ENCODE measurements at regions not wholly inside any gene's neighbourhood (a gene's known extent, or its start where the extent isn't known, plus 50 kb on each side); places are given as distances from the start of the nearest gene placed in this dataset.

- Histone ChIP-seq H3K36me3 (no peaks in the 10 kb centered on the region), H3K4me3 (no peak overlapping the region), H3K27me3 (replicated peaks; ENCODE audit: insufficient read depth) (no peaks in the 10 kb centered on the region), H3K27ac (no peak overlapping the region), H3K9me3 (peaks cover 5% of the 10 kb centered on the region), H3K4me1 (ENCODE audit: control insufficient read depth in 1 of 2, low read depth in 2 of 2) (peaks cover 0 to 7% of the 10 kb centered on the region in 2 donors)
- no peak for DNase-seq (ENCODE audit: low spot score)
- TF ChIP-seq, protein P1, sequence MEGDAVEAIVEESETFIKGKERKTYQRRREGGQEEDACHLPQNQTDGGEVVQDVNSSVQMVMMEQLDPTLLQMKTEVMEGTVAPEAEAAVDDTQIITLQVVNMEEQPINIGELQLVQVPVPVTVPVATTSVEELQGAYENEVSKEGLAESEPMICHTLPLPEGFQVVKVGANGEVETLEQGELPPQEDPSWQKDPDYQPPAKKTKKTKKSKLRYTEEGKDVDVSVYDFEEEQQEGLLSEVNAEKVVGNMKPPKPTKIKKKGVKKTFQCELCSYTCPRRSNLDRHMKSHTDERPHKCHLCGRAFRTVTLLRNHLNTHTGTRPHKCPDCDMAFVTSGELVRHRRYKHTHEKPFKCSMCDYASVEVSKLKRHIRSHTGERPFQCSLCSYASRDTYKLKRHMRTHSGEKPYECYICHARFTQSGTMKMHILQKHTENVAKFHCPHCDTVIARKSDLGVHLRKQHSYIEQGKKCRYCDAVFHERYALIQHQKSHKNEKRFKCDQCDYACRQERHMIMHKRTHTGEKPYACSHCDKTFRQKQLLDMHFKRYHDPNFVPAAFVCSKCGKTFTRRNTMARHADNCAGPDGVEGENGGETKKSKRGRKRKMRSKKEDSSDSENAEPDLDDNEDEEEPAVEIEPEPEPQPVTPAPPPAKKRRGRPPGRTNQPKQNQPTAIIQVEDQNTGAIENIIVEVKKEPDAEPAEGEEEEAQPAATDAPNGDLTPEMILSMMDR (IDR thresholded peaks at IDR 0.05), result no peak
- ATAC-seq (ENCODE audit: insufficient number of reproducible peaks, low FRiP score, low read depth), result no peak
These were observed 137.2 kb upstream of the PELI2 start for GRCh38 chr14:55980970-55981369.

GRCh38 chr14:55986069-55986468, 132.1 kb upstream of the PELI2 start:
- Histone ChIP-seq H3K27me3 (replicated peaks; ENCODE audit: insufficient read depth) (no peaks in the 10 kb centered on the region), H3K27ac (no peak overlapping the region), H3K4me3 (no peak overlapping the region), H3K36me3 (no peaks in the 10 kb centered on the region), H3K4me1 (ENCODE audit: control insufficient read depth in 1 of 2, low read depth in 2 of 2) (no peaks in the 10 kb centered on the region), H3K9me3 (no peaks in the 10 kb centered on the region)
- TF ChIP-seq, protein P1 (IDR thresholded peaks at IDR 0.05), result no peak
- DNase-seq (ENCODE audit: low spot score) (no peak), ATAC-seq (ENCODE audit: insufficient number of reproducible peaks, low FRiP score, low read depth) (no peak)

GRCh38 chr14:56000846-56001245, 117.4 kb upstream of the PELI2 start:
- TF ChIP-seq, protein P1 (IDR thresholded peaks at IDR 0.05), result no peak
- Histone ChIP-seq H3K27ac (no peak overlapping the region), H3K9me3 (no peaks in the 10 kb centered on the region), H3K36me3 (no peaks in the 10 kb centered on the region), H3K4me1 (ENCODE audit: control insufficient read depth in 1 of 2, low read depth in 2 of 2) (peaks cover 7 to 21% of the 10 kb centered on the region in 2 donors), H3K4me3 (no peak overlapping the region), H3K27me3 (replicated peaks; ENCODE audit: insufficient read depth) (no peaks in the 10 kb centered on the region)
- ATAC-seq (ENCODE audit: insufficient number of reproducible peaks, low FRiP score, low read depth) (no peak), DNase-seq (ENCODE audit: low spot score) (no peak)

DNA sequence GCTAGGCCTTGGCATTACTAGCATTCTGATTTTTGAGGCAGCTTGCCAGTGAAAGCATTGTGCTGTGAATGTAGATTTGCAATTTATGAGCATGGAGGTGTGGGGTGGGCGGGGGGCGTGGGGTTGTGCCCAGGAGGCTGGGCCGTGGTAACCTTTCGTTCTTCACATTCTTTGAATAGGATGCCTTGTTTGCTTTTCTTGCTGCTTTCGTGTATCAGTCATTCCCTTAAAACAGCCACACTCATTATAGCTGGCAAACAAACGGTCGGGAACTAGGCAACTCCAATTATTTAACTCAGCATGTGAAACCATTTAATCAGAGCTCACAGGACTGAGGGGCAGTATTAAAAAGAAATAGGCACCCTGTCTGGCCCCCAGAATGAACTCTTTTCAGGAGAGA, 115.9 kb upstream of the PELI2 start:
- no peak overlapping the region for H3K4me3 ChIP-seq
- TF ChIP-seq, protein P1 (IDR thresholded peaks at IDR 0.05), result no peak
- ATAC-seq (ENCODE audit: insufficient number of reproducible peaks, low FRiP score, low read depth) (no peak), DNase-seq (ENCODE audit: low spot score) (no peak)
- H3K27me3 ChIP-seq (replicated peaks; ENCODE audit: insufficient read depth), result no peaks in the 10 kb centered on the region
- H3K27ac ChIP-seq, result peak overlapping the region in 1 of 2 donors; percentile 15
- H3K36me3 ChIP-seq, result no peaks in the 10 kb centered on the region
- no peaks in the 10 kb centered on the region for H3K9me3 ChIP-seq
- H3K4me1 ChIP-seq (ENCODE audit: control insufficient read depth in 1 of 2, low read depth in 2 of 2), result peaks cover 7 to 21% of the 10 kb centered on the region in 2 donors

GRCh38 chr14:56002876-56003625, 115.2 kb upstream of the PELI2 start:
- Histone ChIP-seq H3K4me1 (ENCODE audit: control insufficient read depth in 1 of 2, low read depth in 2 of 2) (peaks cover 7 to 21% of the 10 kb centered on the region in 2 donors), H3K9me3 (no peaks in the 10 kb centered on the region), H3K4me3 (no peak overlapping the region), H3K36me3 (no peaks in the 10 kb centered on the region), H3K27me3 (replicated peaks; ENCODE audit: insufficient read depth) (no peaks in the 10 kb centered on the region), H3K27ac (no peak overlapping the region)
- TF ChIP-seq, protein P1 (IDR thresholded peaks at IDR 0.05), result no peak
- DNase-seq (ENCODE audit: low spot score) (no peak), ATAC-seq (ENCODE audit: insufficient number of reproducible peaks, low FRiP score, low read depth) (no peak)
